ENCODE measurements at regions not wholly inside any gene's neighbourhood (a gene's known extent, or its start where the extent isn't known, plus 50 kb on each side); places are given as distances from the start of the nearest gene placed in this dataset.
A peak's percentile ranks its signal among the peaks of the same experiment; 100 is the strongest.

- no peak for DNase-seq (ENCODE audit: low read depth)
These were observed 113.5 kb downstream of the RIPK4 start for GRCh38 chr21:41653243-41653953.

GRCh38 chr21:41651830-41652229 lies 115.0 kb downstream of the RIPK4 start:
- peak; percentile 24 for DNase-seq (ENCODE audit: low read depth)

GRCh38 chr21:41651406-41651805 lies 115.4 kb downstream of the RIPK4 start:
- DNase-seq (ENCODE audit: low read depth): no peak

GRCh38 chr21:41650526-41651145 lies 116.2 kb downstream of the RIPK4 start:
- DNase-seq (ENCODE audit: low read depth): no peak

- peak; percentile 82 for DNase-seq (ENCODE audit: low read depth)
These were observed 118.2 kb downstream of the RIPK4 start for GRCh38 chr21:41648591-41649031.

- peak; percentile 23 for DNase-seq (ENCODE audit: low read depth)
These were observed 118.9 kb downstream of the RIPK4 start for GRCh38 chr21:41647806-41648561.

GRCh38 chr21:41643246-41643966 lies 123.4 kb downstream of the RIPK4 start:
- DNase-seq (ENCODE audit: low read depth): no peak

GRCh38 chr21:41641821-41642701 lies 124.8 kb downstream of the RIPK4 start:
- peak; percentile 97 for DNase-seq (ENCODE audit: low read depth)

- DNase-seq (ENCODE audit: low read depth): no peak
These were observed 125.4 kb downstream of the RIPK4 start for GRCh38 chr21:41641510-41641815.

- DNase-seq (ENCODE audit: low read depth): peak; percentile 91
These were observed 125.9 kb downstream of the RIPK4 start for GRCh38 chr21:41640748-41641509.

- no peak for DNase-seq (ENCODE audit: low read depth)
These were observed 127.1 kb downstream of the RIPK4 start for GRCh38 chr21:41639766-41640165.

- no peak for DNase-seq (ENCODE audit: low read depth)
These were observed 127.5 kb downstream of the RIPK4 start for GRCh38 chr21:41639336-41639735.

GRCh38 chr21:41638201-41638790 lies 128.6 kb downstream of the RIPK4 start:
- peak; percentile 64 for DNase-seq (ENCODE audit: low read depth)

GRCh38 chr21:41636636-41637630 lies 129.0 kb upstream of the TMPRSS2 start:
- no peak for DNase-seq (ENCODE audit: low read depth)

- no peak for DNase-seq (ENCODE audit: low read depth)
These were observed 127.9 kb upstream of the TMPRSS2 start for GRCh38 chr21:41635874-41636273.

- peak; percentile 87 for DNase-seq (ENCODE audit: low read depth)
These were observed 126.9 kb upstream of the TMPRSS2 start for GRCh38 chr21:41634858-41635257.

- no peak for DNase-seq (ENCODE audit: low read depth)
These were observed 126.3 kb upstream of the TMPRSS2 start for GRCh38 chr21:41634211-41634694.

- DNase-seq (ENCODE audit: low read depth): no peak
These were observed 125.7 kb upstream of the TMPRSS2 start for GRCh38 chr21:41633627-41634026.
